ENCODE measurements at regions not wholly inside any gene's neighbourhood (a gene's known extent, or its start where the extent isn't known, plus 50 kb on each side); places are given as distances from the start of the nearest gene placed in this dataset.
"Not testable (repeated sequence)": the region's sequence is repeated elsewhere in the genome, so short reads cannot be mapped to it uniquely, and the experiment has no call there.

DNA sequence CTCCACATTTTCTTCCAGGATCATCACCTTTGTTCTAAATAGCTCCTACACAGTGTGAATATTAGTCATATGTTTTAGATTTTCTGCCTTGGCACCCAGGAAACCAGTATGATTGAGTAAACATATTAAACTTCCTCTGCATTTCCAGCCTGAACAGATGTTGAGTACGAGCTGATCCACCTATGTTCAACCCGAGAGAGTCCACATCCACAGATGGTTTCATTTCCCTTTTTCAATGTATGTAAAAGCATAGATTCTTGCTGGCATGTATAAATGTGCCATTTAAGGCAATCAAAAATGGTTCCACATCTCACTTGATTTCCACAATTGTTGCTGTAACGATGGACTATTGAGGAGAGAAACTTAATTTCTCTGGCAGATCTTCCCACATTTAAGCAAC is 74.2 kb downstream of the ZNF716 start:
- FAIRE-seq; H3K4me3 ChIP-seq; DNase-seq; H3K27ac ChIP-seq; H3K27me3 ChIP-seq; H3K4me1 ChIP-seq; H3K36me3 ChIP-seq; ATAC-seq; intact Hi-C loops (cut with DNase I); H3K9me3 ChIP-seq: not testable (repeated sequence)
- 38 to 46% methylated on average over 3 of the region's 3 CpGs for WGBS, 2 donors

DNA sequence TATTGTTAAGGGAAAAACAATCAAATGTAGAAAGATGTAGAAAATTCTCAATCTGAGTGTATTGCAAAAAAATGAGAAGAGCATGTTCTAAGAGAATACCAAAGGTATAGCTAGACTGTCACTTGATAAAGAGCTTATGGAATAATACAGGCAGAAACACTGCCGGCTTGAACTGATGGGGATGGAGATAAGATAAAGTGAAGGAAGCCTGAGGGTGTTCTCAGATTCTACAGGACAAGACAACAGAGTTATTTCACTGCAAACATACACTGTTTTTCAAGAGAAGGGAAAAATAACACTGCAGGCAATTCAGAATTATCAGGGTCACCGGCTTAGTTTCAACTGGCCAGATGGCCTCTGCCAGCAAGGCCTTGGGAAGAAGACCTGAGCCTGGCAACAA is 80.0 kb downstream of the ZNF716 start:
- no peak for DNase-seq
- H3K9me3 ChIP-seq, result no peaks in the 10 kb centered on the region
- FAIRE-seq, result no peak
- 40 to 47% methylated on average over 2 of the region's 2 CpGs for WGBS, 2 donors
- no peak for ATAC-seq
- H3K4me3 ChIP-seq, result no peak overlapping the region
- H3K27me3 ChIP-seq, result no peaks in the 10 kb centered on the region
- intact Hi-C loops (cut with DNase I), result no loop called here
- H3K36me3 ChIP-seq, result no peaks in the 10 kb centered on the region
- no peak overlapping the region for H3K27ac ChIP-seq
- TF ChIP-seq, protein P1, sequence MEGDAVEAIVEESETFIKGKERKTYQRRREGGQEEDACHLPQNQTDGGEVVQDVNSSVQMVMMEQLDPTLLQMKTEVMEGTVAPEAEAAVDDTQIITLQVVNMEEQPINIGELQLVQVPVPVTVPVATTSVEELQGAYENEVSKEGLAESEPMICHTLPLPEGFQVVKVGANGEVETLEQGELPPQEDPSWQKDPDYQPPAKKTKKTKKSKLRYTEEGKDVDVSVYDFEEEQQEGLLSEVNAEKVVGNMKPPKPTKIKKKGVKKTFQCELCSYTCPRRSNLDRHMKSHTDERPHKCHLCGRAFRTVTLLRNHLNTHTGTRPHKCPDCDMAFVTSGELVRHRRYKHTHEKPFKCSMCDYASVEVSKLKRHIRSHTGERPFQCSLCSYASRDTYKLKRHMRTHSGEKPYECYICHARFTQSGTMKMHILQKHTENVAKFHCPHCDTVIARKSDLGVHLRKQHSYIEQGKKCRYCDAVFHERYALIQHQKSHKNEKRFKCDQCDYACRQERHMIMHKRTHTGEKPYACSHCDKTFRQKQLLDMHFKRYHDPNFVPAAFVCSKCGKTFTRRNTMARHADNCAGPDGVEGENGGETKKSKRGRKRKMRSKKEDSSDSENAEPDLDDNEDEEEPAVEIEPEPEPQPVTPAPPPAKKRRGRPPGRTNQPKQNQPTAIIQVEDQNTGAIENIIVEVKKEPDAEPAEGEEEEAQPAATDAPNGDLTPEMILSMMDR (IDR thresholded peaks at IDR 0.05), result no peak
- no peaks in the 10 kb centered on the region for H3K4me1 ChIP-seq

DNA sequence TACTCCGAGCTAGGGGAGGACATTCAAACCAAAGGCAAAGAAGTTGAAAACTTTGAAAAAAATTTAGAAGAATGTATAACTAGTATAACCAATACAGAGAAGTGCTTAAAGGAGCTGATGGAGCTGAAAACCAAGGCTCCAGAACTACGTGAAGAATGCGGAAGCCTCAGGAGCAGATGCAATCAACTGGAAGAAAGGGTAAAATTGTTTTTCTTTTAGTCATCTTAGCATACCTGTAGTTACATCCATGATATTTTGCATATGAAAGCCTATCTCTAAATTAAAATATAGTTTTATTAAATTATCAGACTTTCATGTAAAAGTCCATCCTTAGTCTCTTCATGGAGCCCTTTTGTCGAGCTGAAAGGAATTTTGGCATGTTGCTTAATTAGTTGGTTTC is 90.7 kb downstream of the ZNF716 start:
- DNase-seq; FAIRE-seq; intact Hi-C loops (cut with DNase I); H3K4me1 ChIP-seq; H3K9me3 ChIP-seq; H3K27me3 ChIP-seq; H3K4me3 ChIP-seq; ATAC-seq; H3K36me3 ChIP-seq; H3K27ac ChIP-seq: not testable (repeated sequence)
- 63 to 74% methylated on average over 4 of the region's 4 CpGs for WGBS, 2 donors

DNA sequence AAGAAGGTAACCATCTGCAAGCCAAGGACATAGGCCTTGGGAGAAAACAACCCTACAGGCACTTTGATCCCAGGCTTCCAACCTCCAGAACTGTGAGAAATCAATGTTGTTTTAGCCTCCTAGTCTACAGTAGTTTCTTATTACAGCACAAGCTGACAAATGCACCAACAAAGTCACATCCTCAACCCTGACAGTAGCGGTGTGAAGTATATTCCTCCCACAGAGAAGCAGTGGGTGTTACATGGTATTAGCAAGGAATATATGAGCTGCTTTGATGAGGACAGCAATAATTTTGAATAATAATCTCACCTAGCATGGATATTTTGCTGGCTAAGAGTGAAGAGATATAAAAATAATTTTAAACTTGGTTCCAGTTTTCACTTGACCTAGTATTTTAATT is 92.4 kb downstream of the ZNF716 start:
- H3K4me1 ChIP-seq, result not testable (repeated sequence)

DNA sequence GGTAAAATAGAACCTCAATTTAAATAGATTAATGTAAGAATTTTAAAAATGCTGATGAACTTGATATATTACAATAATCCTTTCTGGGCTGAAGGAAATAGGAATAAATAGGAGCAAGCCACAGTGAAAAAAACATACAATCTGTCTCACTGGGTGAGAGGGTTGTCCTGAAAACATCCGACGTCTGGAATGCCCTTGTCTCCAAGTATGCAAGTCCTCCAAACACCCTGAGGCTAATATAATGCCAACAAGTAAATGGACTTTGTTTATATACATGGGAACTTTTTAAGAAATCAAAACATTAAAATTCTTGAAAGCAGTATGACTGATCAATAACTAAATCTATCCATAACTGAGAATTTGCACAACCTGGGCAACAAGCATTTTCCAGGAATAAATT is 97.4 kb downstream of the ZNF716 start:
- FAIRE-seq; H3K4me1 ChIP-seq; ATAC-seq; intact Hi-C loops (cut with DNase I); H3K27me3 ChIP-seq; H3K27ac ChIP-seq; H3K36me3 ChIP-seq; H3K4me3 ChIP-seq; H3K9me3 ChIP-seq; DNase-seq: not testable (repeated sequence)
- 61 to 63% methylated on average over 2 of the region's 2 CpGs for WGBS, 2 donors

More for the DNA sequence above, 92.4 kb downstream of the ZNF716 start:
- FAIRE-seq; H3K4me3 ChIP-seq; DNase-seq; H3K9me3 ChIP-seq; H3K36me3 ChIP-seq; intact Hi-C loops (cut with DNase I); H3K27me3 ChIP-seq; H3K27ac ChIP-seq; ATAC-seq: not testable (repeated sequence)
- 86 to 97% methylated on average over 1 of the region's 1 CpG for WGBS, 2 donors

DNA sequence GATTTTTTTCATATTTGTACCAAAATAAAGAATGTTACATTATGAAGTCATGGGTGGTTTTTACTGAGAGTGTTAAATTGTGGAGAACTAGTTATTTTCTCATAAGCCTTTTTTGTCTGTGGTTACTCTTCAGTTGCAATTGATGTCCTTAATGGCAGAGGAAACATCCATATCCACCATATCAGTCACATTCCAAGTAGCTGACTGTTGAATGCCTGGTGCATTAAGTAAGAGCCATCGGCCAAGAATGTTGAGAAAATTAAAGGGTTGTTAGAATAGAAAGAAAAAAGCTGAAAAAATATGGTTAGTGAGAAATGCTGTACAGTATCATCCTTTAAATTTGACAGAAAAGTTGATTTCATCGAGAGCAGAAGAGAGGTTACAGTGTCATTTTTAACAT is 100.0 kb downstream of the ZNF716 start:
- DNase-seq; H3K4me3 ChIP-seq; ATAC-seq; FAIRE-seq; H3K36me3 ChIP-seq; H3K27me3 ChIP-seq; H3K4me1 ChIP-seq; H3K9me3 ChIP-seq; H3K27ac ChIP-seq; intact Hi-C loops (cut with DNase I): not testable (repeated sequence)
- WGBS, 2 donors, result 40 to 44% methylated on average over 2 of the region's 2 CpGs

DNA sequence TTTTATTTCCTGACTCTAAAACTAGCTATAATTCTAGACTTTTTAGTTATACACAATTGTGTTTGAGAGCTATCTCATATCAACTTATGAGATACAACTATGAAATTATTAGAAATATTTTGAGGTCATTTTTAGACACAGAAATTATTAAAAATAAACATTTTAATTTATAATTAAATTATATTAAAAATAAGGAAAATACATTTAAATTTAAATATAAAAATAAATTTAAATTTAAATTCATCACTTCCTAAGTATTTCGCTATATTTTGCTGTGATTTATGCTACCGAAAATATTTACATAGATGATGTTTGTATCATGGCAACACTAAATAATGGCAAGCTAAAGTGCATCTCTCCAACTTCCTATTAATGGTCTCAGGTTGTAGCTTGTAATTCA is 105.7 kb downstream of the ZNF716 start:
- H3K4me3 ChIP-seq; H3K9me3 ChIP-seq; ATAC-seq; H3K4me1 ChIP-seq; intact Hi-C loops (cut with DNase I); H3K27me3 ChIP-seq; H3K27ac ChIP-seq; DNase-seq; H3K36me3 ChIP-seq: not testable (repeated sequence)
- WGBS, 2 donors, result 70 to 84% methylated on average over 2 of the region's 2 CpGs
- peak; percentile 94 for FAIRE-seq

DNA sequence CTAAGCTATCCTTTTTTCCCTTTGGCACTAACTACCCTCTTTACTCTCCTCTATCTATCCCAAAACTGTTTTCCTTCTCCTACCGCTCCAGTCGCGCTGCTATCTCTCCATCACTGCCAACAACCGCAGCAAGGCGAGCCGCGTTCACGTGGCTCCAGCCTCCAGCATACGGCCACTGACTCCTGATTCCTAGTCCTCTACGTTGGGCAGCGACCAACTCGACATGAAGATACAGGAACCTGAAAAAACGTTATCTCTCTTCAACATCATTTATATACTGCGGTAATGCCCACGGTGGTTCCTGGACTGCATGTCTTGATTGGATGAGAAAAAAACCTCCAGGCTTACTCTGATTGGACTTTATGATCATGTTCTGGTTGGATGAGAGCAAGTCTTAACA is 129.5 kb downstream of the ZNF716 start:
- Histone ChIP-seq H3K9me3 (no peaks in the 10 kb centered on the region), H3K36me3 (no peaks in the 10 kb centered on the region), H3K27me3 (no peaks in the 10 kb centered on the region), H3K4me1 (no peaks in the 10 kb centered on the region), H3K4me3 (no peak overlapping the region), H3K27ac (no peak overlapping the region)
- intact Hi-C loops (cut with DNase I), result no loop called here
- FAIRE-seq (no peak), ATAC-seq (no peak), DNase-seq (no peak)
- WGBS, 2 donors, result 75 to 77% methylated on average over 15 of the region's 15 CpGs
- TF ChIP-seq, protein P1 (IDR thresholded peaks at IDR 0.05), result no peak
